GM21723 (cell line): ENCODE measurements at regions not wholly inside any gene's neighbourhood (a gene's known extent, or its start where the extent isn't known, plus 50 kb on each side); places are given as distances from the start of the nearest gene placed in this dataset.

Experiments used
- ATAC-seq: cut with Tn5 transposase; IDR thresholded peaks from one replicate; pipeline ENCODE4 v1.9.1; 2021; ENCODE audit warnings: mild to moderate bottlenecking, moderate library complexity; ENCODE audit not compliant: unreplicated experiment

DNA sequence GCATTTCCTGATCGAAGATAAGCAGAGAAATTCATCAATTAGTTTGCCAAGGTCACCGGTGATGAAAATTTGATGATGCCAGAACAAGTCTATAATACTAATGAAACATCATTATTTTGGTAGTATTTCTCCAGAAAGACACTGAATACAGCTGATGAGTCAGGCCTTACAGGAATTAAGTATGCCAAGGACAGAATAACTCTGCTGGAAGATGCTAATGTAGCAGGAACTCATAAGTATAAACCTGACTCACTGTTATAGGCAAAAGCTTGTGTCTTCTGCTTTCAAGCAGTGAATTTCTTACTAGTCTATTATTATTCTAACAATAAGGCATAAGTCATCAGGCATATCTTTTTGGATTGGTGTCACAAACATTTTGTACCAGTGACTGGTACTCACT is 1825.1 kb upstream of the IGFBP7 start:
- ATAC-seq = no peak

DNA sequence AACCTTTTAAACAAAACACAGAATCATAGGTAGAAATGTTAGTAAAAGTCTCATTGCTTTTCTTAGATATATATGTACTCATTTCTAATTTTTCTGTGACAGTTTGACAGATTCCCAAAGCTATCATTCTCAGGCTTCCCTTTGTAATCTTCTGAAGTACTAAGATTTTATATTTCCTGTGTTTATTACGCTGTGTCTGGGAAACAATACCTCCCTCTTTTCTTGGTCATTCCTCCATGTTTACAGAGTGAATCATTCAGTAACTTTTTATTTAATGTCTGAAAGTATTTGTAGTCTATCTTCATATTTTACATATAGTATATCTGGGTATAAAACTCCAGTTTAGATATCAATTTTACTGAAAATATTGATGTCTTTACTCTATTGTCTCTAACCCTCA is 1826.3 kb upstream of the IGFBP7 start:
- no peak for ATAC-seq

DNA sequence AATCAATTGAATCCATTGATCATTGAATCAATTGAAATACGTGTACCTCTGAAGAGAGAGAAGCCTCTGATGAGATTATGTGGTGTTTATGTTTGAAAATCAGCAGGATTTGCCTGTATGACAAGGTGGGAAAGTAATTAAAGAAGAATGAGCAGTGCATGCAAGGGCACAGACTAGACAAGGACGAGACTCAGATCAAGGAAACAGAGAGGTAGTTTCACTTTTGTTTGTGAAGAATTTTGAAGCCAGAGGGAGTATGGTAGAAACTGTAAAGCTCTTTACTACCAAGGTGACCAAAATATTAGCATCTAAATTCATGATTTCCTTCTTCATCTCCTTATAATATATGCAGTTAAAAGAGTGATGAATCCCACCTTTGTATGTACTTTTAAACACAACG is 1830.0 kb upstream of the IGFBP7 start:
- ATAC-seq = no peak

DNA sequence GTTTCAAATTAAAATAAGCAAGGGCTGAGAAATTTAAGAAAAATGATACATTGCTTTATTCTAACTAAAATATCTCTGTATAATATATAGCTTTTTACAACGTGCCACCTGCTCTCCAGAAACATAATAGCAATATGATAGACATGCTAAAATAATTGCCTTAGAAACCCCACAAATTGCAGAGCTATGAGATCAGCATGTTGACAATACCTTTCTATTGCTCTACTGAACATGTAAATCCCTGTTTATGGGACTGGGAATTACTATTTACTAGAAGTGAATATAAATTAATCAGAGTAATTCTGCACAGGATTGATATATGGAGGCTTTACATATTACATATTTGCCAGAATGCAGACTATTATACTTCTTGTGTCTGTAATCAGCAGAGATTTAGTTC is 1831.1 kb upstream of the IGFBP7 start:
- no peak for ATAC-seq

DNA sequence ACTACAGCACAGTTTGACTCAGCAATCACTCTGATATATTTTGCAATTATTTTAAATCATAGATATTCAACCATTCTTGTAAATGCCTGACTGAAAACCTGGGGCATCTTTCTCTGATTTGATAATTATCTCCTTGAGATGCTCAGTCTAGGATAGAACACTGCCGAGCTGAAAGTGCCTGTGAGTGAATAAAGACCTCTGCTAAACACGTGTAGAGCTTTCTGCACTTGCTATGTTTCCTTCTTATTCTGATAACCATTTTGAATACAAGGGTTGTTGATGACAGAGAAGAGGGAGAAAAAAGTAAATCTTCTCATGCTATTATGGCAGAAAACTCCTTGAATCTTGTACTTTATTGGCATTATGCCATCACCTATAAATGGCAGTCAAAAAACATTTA is 1843.4 kb upstream of the IGFBP7 start:
- ATAC-seq = no peak

DNA sequence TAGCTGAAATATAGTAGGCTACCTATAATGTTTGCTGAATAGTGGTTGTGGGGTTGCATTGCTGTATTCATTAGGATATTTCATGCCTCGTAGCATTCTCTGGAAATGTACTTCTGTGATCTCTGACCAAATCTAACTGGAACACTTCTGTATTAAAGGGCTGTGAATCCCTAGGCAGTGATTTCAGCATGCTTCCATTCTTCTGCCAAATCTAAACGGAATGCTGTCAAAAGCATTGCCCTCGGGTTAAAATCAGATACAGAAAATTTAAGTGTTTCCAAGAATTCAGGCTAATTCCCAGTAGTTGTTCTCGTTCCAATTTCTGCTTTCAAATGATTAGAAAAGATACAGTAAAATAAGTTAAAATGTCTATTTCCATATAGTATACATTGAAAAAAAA is 1847.5 kb upstream of the IGFBP7 start:
- no peak for ATAC-seq

DNA sequence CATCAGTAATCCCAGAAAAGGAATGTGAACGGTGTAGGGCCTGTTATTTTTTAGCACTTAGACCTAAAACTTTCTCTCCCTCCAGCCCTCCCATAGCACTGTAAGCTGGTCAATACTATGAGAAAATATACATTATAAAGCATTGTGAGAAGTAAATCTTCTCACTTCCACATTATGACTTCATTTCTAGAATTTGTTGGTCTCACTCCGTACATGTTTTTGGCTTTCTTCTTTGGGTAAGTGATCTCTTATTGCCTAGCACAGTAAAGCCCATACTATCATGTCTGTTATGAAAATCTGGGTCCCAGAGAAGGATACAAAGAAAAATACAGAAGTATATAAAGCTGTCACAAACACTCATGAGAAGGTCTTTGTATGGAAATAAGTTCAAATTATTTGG is 1851.1 kb upstream of the IGFBP7 start:
- ATAC-seq = no peak

DNA sequence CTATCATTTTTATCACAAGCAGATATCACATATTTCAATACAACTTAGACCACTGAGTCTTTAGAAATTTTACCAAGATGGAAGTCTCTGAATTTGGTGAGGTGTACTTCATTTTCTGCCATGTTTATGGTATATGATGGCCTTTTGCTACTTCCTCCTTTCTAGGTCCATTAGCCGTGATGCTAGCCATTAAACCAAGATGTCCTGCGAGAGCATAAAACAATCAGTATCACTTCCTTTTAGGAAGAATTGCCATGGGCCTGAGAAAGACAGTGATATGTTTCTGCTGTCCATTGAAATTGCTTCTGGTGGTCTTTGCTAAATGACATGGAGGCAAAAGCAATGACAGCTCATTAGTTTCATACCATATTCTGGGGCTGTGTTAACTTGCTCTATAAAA is 1851.7 kb upstream of the IGFBP7 start:
- ATAC-seq = no peak

DNA sequence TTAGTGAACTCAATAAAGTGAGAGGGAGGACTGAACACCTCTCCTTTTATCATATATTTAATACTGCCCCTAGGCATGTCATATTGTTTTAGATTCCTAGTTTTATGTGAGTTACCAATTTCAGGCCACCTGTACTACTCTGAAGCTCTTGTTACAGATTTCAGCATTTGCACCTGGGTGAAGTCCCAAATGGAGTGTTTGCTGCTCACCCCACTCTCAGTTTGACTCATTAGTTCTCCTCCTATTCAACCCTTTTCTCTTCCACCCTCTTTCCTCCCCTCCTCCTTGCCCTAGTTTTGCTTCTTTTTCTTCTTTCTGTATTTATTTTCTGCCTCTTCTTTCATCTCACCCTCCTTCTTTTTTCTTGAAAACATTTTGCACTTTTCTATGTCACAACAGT is 1852.2 kb upstream of the IGFBP7 start:
- ATAC-seq = no peak

DNA sequence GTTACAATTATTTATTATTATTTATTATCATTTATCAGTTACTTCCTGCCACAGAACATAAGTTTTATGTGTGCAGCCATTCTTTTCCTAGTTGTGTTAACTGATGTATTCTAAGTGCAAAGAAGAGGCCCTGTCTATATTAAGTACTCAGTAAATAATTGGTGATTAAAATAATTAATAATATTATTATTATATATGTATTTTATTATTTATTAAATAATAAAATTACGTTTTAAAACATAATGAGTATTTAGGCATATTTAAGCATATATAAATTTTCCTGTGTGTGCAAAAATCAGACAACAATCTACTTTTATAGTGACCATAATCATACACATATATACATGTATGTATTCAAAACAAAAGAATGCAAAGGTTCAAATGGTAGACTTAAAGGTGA is 1871.6 kb upstream of the IGFBP7 start:
- no peak for ATAC-seq

DNA sequence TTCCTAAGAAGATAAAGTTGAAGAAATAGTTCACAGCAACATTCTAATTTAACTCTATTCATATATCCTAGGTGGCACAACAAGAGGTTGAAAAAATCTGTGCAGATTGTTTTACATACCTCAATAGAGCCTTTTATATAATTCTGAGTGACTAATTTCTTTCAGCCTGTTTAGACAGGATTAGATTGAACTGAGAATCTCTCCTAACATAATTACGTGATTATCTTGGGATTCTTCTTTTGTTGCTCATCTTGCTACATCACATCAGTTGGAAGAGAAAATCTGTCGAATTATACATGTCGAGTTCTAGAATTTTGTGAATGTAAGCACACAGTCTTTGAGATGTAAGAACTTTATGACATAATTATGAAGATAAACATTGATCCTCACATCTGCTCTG is 1873.7 kb upstream of the IGFBP7 start:
- no peak for ATAC-seq

DNA sequence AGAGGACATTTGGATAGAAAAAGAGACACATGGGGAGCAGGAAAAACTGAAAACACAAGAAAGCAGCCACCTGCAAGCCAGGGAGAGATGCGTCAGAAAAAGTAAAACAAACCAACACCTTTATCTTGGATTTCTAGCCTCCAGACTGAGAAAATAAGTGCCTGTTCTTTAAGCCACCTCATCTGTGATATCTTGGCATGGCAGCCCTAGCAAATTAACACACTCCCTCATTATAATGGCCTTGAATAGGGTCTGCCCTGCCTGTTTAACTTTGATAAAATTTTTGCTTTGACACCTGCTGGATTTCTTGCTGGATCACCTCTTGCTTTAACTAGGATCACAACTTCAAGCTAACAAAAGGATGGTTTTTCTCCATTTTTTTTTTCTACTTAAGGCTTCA is 1892.0 kb upstream of the IGFBP7 start:
- ATAC-seq = no peak

DNA sequence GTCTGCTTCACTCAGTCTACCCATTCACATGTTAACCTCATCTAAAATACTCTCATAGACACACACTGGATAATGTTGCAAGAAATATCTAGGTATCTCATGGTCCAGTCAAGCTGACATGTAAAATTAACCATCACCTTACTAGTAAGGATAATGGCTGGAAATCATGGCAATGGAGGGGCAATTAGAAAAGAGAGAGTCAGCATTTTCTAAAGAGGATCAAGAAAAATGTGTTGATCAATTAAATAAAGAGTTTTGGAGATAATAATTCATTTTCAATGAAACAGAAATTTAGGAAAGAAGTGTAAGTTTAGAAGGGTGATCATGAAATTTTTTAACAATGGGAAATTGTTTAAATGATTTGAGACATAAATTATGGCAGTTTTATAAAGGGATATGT is 1914.1 kb upstream of the IGFBP7 start:
- no peak for ATAC-seq

DNA sequence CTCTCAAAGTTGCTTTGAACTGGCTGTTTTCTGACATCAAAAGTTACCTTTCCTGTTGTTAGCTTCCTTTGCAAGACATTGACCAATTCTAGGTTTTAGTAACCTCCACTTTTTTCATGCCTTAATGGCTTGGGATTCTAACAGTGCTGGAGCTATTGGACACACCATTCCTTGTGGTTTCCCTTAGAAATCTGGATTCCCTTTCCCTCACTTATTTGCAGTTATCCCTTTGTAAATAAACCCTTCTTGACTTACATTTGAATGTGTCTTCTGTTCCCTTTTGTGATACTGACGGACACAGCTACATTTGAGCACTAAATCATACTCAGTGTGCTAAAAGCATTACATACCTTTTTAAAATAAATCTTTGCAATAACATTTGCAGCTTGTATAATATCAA is 1927.6 kb upstream of the IGFBP7 start:
- no peak for ATAC-seq

DNA sequence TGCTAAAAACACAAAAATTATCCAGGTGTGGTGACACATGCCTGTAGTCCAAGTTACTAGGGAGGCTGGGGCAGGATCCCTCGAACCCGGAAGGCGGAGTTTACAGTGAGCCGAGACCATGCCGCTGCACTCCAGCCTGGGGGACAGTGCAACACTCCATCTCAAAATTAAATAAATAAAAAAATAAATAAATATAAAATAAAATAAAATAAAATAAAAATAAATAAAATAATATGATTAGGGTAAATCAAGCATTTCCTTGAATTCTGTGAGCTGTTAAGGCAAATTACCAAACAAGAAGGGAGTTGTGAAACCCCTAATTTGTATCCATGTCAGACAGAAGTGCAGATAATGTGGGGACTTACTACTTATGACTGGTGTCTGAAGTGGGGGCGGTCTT is 1928.9 kb upstream of the IGFBP7 start:
- no peak for ATAC-seq

DNA sequence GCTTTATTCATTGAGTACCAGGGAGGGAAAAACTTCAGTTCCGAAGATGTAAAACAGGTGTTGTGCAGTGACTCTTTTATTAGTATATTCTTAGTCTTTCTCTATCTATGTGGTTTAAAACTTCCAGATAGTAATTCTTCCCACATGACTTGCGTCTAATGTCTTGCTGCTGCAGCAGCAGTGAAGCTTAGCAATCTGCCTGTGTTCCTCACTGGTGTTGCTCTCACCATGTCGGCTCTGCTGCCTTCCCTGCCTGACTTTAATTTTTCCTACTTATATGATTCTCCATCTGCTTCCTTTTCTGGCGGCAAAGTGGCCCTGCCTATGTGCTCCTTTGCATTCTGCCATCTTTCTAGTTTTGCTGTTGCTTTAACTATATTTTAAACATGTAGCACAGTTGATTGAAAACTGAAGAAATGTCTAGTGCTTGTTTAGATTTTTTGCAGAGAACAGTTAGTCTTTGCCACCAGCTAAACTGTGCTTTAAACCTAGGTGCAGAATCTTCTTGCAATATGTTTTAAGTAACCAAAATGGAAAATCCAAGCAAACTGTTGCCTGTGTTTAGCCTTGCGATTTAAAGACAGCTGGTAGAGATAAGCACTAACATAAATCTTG is 1934.2 kb upstream of the IGFBP7 start:
- ATAC-seq = no peak

DNA sequence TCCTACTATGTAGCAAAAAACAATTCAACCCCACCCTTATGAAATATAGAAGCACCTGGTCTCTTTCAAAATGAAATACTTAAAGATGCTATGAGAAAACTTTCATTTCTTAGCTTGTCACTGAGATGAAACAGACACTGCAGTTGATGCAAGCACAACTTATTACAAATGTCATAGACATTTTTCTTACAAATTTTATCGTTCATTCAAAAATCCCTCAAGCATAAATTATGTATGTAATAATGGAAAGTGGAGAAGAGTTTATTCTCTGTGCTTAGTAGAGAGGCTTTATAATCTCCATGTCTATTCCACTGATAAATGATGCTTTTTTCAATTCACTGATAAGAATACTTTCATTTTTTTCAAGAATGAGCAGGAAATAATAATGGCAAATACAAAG is 1943.9 kb upstream of the IGFBP7 start:
- no peak for ATAC-seq

DNA sequence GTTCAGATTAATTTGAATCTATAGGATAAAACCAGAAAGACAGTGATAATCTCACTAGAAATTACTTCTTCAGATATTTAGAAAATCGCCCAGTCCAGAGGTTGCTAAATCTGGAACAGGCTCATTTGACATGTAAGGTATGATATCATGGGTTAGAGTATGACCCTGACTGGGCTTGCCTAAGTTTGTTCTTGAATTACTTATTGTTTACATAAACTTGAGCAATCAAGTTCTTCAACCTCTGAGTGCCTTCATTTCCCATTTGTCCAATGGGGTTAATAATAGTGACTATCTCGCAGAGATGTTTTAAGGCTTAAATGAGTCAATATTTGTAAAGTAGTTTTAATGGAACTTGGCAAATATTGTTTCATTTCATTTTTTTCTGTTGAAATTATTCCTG is 1947.6 kb upstream of the IGFBP7 start:
- ATAC-seq = no peak

DNA sequence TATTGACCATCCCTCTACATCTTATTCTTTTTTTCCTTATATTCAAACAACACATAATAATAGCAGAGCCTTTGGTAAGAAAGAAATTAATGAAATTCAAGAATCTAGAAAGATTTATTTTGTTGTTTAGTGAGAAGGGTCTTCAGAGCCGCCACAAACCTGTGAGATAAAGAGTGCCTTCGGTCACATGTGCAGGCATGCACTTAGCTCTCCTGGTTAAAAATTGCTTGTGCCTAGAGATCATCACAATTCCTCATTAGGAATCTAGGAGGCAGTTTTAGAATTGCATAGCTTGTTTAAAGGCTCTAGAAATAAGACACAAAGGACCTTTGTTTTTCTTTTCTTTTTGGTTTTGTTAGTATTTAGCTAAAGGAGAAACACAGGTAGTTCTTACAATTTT is 1948.4 kb upstream of the IGFBP7 start:
- no peak for ATAC-seq

DNA sequence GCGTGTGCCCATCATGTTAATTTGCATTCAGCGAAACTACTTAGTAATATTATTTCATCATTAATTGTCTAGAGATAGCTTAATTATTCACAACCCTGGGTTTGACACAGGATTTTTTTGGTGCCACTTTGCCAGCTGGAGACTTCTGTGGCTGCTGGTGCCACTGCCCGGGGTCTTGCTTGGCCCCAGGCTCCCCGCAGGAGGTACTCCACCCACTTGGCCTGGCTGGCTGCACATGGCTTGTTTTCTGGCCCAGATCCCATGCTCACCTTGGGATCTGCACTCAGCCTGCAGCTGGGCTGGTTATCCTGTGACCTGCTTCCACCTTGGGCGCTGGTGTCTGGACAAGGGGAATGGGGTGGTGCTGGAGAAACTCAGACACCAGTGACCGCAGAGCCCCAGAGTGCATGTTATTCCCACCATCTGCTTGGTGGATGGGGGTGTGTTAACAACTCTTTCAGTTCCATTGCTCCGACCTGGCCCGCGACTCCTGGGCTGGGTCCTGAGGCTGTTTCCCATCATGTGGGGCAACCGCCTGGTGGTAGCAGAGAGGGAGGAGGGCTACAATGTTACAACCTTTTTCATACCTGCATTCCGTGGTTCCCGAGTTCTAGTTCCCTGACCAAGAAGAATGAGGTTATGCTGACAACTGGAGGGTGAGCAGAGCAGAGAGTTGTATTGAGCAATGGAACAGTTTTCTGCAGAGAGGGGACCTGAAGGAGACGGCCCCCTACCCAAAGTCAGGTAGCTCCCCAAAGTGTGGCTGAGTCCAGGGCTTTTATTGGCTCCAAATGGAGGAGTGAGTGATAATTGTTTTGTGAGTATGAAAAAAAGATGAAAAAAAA is 1950.0 kb upstream of the IGFBP7 start:
- no peak for ATAC-seq

DNA sequence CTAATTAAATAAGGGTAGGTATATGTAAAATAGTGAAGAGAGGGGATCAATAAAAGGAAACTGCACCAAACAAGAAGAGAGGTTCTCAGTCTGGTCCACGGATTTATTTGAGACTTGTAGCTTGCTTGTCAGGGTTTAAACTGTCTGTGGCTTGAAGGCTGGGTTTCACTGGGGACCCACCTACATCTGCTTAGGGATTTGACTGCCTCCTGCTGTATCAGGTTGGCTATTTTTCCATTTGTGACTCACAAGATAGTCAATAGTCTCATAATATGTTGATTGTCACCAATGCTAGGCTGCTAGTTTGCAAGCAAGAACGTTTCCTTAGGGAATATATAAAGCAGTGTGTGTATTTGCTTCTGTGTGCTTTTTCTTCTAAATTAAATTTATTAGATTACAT is 1950.7 kb upstream of the IGFBP7 start:
- ATAC-seq = no peak

DNA sequence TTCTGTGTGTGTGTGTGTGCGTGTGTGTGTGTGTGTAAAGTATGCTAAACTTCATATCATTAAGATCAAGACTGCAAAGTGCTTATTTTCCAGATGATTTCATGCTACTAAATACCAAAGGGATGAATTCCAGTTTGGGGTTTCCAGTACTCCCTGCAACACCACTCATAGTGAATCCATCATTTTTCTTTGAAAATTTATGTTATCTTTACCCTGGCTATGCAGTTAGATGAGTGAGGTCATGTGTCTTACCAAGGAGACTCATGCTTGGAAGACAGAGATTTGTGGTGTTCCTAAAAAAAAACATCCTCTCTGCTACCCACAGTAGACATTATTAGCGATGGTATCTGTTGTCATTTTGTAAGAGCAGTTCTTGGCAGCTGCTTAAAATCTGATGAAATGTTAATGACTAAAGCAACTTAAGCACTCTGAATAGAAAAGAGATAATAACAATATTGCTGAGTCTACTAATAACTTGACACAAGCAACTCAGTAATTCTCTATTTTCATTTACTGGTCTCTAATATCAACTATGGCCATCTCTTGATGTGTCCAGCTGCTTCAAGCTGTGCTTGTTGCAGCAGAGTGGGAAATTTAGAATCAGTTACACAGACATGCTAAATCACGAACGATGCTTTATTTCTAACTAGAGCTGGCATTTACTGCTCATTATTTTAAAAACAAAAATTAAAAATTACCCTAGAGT is 1953.0 kb upstream of the IGFBP7 start:
- ATAC-seq = no peak
